ENCODE measurements at regions not wholly inside any gene's neighbourhood (a gene's known extent, or its start where the extent isn't known, plus 50 kb on each side); places are given as distances from the start of the nearest gene placed in this dataset.

GRCh38 chr15:61281328-61281727 lies 52.2 kb upstream of the RORA start:
- Histone ChIP-seq H3K4me1 (ENCODE audit: insufficient read depth, low read length) (no peaks in the 10 kb centered on the region), H3K9me3 (ENCODE audit: control insufficient read depth, insufficient read depth, low read length) (no peaks in the 10 kb centered on the region), H3K9ac (ENCODE audit: low read depth, low read length) (no peak overlapping the region), H3K36me3 (ENCODE audit: insufficient read depth, low read length) (no peaks in the 10 kb centered on the region)

Data from ES-I3 (cell line).